NCI-H1694 treated with DMSO at 0.1 percent for 48 hours (cell line): ENCODE measurements at regions not wholly inside any gene's neighbourhood (a gene's known extent, or its start where the extent isn't known, plus 50 kb on each side); places are given as distances from the start of the nearest gene placed in this dataset.

ENCODE experiments used
- DNase-seq: peaks from one replicate; lab custom pipeline; 2025; lab: John Stamatoyannopoulos, UW

DNA sequence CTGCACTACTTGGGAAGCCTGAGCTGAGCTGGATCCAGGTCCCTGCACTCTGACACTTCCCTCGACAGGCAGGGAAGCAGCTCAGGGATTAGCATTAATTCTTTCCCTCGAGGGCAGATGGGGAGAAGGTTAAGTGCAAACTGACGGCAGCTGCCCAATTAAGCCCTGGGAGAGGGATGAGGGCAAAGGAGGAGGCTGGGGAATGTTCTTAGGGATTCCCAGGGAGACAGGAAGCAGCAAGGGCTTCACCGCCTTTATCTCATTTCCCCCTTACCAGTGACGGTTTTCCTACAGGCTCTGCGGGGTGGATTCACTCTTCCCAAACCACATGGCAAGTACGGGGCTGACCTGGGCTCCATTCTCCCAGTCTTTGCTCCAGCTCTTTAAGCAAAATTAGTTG lies 519.0 kb upstream of the PROK2 start:
- no peak for DNase-seq

DNA sequence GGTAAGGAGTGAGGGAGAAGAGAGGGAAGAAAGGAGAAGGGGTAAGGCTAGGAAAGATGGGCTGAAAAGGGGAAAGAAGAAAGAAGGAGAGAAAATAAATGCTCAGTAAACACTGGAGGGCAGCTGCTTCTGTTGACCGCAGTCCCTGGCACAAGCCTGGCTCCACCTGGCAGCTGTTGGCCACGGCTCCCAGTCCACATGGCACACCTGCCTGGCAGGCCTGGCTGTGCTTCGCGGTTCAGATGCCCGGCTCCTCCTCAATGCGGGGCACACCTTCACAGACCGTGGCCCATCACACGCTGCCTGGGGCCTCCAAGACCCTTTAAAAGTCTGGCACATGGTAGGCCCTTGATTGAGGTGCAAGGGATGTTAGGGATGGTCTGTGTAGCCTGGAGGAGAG lies 516.8 kb upstream of the PROK2 start:
- DNase-seq: no peak

DNA sequence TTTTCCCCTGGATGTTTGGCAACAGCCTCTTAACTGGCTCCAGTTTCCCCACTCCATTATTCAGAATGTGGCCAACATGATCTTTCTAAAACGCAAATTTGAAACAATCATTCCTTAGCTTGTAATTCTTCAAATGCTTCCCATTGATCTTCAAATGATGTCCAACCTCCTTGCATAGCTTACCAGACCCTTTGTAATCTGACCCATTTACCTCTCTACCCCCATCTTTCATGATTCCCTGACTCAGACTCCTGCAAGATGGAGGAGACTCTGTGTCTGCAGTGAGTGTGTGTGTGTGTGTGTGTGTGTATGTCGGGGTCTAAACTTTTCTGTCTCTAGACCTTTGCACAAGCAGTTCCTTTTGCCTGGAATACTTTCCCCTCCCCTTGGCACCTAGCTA lies 515.7 kb upstream of the PROK2 start:
- no peak for DNase-seq

DNA sequence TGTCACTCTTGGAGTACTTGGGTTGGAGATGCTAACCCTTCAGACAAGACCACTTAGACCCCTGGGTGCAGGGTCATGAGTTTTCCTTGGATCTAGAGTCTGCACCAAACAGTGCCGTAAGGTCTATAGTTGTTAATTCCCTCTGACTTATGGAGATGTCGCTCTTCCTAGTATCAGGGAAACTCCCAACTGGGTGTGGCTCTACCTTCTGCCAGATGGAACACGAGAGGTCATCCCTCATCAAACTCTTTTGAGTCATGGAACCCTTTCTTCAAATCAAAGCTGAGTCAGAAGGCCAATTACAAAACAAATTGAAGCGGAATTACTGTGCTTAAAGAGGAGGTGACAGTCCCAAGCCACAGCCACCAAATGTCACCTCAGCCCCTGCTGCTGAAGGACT lies 514.9 kb upstream of the PROK2 start:
- no peak for DNase-seq

DNA sequence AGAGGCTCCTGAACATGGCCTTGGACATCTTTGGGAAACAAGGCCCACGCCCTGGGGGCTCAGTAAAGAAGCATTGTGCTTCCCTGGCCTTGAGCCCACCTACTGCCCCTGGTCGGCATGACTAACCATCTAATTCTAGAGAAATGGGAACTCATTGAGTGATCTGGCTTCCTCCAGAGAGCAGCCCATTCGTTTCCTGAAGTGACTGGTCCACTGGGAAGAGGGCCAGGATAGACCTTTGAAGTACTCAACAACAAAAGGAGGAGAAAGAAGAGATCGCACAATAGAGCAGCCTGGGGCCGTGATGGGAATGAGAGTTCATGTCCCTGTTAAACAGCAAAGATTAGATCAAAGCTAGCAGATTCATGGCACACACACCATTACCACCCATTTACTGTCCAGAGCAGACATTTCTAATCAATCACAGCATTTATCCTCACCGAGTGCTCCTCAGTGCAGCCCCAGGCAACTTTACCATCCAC lies 514.4 kb upstream of the PROK2 start:
- DNase-seq: no peak

DNA sequence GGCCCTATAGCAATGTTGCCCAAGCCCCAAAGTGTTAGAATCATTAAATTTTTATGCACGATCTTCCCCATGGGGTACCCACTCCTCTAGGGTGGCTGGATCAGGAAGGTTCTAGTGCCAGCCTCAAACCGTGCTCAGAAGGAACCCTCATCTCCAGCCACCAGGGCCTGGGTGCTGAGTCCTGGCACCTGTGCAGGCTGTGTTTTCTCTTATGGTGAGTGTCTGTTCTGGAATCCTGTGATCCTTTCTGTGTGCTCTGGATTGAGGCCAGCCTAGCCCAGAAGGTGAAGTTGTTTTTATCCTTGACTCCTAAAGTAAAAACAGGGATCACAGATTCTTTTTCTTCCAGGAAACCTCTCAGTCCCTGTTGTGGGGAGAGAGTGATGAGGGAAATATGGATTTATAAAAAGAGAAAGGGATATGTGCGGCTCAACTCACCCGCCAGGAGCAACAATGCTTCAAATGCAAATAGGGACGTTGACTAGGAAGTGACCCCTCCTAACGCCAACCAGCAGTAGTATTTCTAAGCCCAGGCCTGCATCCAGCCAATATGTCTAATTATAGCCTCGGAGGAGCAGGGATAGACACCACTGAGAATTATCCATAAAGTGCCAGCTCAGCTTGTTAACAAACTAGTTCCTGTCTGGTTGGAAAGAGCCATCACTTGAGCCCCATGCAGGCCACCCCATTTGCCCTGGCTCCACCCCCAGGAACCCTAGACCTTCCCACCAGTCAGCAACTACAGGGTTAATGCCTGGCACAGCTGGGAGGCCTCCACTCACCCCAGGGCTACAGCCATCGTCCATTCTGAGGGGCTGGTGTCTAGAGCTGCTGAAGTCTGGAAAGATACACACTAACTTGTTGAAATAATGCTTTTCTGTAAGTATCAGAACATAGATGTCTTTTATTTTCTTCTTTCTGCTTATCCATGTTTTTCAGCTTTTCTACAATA lies 513.5 kb upstream of the PROK2 start:
- no peak for DNase-seq

DNA sequence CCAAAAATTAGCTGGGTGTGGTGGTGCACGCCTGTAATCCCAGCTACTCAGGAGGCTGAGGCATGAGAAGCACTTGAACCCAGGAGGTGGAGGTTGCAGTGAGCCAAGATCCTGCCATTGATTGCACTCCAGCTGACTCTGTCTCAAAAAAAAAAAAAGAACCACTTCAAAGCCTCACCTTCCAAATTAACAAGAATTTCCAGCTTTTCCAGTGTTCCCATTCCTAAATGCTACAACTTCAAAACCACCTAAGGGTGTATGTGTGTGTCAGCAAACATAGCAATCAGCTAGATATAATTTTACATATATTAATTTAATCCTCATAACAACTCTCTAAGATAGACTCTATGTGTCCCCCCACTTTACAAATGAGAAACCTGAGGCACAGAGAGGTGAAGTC lies 512.5 kb upstream of the PROK2 start:
- no peak for DNase-seq

DNA sequence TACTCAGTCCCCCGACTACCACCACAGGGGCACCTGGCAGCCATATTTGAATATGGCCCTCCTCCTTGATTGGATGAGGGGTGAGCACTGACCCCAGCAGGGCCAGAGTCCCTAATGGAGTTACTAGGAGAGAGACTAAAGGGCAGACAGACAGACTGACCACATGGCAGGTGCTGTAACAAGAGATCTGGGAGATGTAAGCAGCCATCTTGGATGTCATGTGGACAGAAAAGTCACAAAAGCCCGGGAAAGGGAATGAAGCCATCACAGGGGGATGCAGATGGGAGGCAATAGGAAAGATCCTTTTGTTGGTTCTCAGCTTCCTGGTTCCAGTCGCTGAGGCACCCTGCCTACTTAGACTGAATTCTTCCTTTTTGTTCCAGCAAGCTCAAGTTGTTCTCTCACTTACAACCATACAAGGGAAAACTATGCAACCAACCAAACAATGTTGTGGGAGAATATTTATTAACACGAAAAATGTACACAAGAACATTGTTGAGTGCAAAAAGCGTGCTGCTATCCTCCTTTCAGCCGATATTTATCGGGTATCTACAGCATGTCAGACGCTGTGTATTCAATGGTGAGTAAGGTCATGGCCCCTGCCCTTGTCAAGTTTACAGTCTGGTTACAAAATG lies 511.6 kb upstream of the PROK2 start:
- no peak for DNase-seq

DNA sequence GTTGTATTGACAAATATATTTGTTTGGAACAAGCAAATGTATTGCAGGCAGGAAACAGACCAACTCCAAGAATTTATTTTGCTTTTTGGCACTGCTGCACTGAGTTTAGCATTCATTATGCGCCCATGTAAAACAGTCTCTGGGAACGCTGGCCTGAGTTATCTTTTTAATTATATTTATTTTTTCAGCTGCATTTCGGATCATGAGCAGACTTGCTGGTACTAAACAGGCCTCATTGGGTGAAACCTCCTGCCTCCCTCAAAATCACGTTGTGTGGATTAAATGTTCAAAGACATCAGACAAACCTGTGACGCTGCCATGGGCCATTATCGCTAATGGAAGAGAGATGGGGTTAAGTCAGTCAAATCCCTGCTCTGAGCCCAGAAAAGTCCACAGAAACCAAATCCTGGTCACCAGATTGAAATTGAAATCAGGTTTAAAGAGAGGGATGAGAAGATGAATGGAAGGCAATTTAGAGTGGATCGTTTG lies 511.1 kb upstream of the PROK2 start:
- no peak for DNase-seq

DNA sequence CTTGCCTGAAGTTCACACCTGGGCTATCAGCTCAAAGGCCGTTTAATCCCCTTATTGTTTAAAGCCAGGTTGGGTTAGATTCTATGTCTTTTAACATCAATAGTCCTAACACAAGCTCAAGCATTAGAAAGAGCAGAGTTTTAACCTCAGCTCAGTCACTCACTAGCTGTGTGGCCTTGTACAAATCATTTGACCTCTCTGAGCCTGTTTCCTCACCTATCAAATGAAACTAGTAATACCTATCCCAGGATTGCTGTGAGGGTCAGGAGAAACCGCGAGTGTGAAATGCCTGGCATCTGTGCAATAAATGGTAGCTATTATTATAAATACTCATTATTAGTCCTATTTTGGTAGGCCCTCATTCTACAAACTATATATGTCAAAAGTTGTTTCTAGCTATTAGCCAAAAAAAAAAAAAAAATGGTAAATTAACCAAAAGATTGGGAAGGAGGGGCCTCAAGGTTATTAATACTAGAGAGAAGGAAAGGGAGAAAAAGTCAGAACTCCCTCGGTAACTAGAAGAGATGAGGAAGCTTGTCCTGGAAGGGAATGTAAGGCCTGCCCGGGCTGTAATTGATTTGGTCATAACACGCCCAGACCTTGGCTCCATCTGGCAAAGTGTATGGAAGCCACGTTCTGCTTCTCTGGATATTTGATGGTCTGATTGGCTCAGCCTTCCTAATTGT lies 510.5 kb upstream of the PROK2 start:
- no peak for DNase-seq

DNA sequence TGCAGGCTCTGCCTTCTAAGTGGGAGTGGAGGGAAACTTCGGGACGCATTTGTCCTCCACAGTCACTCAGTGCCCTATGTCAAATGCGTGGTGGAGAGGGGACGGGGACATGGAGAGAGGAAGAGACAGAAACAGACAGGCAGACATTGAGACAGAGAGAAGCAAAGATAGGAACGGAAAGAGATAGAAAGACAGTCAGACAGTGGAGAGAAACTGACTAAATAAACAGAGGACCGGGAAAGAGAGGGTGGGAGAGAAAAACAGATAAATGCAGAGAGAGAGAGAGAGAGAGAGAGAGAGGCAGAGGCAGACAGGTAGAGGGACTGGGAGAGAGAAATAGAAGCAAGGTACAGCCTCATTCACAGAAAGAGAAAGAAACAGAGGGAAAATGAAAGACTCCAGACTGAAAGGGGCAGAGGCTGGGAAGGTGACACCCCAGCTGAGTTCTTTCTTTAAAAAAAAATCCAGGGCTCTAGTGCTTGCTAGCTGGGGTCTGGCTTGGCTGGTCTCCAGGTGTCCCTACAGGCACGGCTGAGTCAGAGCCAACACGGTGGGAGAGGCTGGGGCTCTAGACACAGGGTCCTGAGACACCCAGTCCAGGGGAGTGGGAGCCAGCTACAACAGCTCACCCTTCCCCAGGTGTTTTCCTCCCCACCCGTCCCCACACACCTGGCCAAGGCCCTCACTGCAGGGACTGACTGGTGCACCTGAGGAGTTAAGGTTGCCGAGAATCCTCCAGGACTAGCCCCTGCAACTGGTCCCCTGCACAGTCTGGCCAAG lies 506.1 kb upstream of the PROK2 start:
- DNase-seq: no peak

DNA sequence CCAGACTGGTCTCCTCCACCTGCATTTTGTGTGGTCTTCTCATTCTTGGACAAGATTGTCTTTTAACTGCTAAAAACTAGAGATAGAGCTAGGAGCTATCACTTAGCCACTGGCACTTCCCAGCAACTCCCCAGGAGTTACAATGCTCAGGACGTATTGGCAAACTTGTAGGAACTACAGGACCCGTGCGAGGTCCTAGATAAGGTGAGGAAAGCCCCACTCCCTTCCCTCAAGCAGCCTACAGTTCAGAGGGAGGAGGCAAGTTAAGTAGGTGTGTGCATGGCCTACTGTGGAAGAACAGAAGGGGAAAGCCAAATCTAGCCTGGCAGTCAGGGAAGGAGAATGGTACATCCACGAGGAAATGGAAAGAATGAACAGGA lies 504.7 kb upstream of the PROK2 start:
- no peak for DNase-seq

DNA sequence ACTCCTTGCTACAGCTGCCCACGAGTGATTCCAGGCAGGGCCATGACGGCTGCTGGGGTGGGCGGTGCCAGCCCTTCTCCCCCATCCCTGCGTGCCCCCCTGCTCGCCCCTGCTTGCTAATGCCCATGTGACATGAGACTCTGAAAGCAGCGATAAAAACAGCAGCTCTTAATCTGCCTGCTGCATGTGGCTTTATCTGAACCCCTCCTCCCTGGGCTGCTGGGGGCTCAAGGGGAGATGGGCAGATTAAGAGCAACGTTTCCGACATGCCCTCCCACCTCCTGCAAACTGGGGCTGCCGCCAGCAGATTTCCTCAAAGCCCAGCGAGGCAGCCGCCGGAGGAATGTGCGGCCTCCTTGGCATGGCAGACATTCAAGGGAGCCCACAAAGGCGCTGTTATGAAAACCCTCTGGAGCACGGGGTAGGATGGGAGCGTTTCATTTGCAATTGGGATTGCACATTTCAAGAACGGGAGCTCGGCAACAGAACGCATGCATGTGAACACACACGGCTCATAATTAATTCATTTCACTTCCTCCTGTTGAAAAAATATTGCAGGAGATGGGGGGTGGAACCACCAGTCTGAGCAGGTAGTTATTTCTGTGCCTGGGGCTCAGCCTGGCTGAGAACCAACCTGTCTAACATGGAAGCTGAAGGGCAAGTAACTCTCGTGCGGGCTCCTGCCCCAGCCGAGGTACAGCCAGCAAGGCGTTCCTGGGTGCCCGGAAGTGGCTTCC lies 504.2 kb upstream of the PROK2 start:
- DNase-seq: no peak

DNA sequence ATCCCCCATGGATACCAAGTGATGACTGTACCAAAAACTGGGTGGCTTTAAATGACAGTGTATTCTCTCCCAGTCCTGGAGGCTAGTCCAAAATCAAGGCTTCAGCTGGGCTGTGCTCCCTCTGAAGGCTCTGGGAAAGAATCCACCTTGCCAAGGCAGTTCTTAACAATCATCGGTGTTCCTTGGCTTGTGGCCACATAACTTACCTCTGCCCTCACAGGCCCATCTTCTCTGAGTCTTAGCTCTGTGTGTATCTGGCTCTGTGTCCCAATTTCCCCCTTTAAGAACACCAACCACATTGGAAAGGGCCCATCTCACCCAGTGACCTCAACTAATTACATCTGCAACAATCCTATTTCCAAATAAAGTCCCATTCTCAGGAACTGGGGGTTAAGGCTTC lies 503.0 kb upstream of the PROK2 start:
- no peak for DNase-seq

DNA sequence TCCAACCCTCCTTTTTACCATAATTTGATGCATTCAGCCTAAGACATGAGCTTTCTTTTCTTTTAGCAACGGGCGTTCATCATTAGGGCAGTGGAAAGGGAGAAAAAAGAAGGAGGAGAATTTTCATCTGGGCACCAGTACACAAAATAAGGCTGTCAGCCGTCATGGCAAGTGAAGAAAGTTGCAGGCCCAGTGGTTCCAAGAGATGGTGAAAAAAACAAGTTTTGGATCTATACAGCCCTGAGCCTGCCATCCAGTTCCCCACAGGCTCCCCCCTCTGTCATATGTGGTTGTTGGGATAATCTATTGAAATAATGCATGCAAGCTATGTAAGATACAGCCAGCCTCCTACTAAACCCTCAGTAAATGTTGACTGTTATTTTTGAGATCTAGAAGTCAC lies 500.6 kb upstream of the PROK2 start:
- no peak for DNase-seq

DNA sequence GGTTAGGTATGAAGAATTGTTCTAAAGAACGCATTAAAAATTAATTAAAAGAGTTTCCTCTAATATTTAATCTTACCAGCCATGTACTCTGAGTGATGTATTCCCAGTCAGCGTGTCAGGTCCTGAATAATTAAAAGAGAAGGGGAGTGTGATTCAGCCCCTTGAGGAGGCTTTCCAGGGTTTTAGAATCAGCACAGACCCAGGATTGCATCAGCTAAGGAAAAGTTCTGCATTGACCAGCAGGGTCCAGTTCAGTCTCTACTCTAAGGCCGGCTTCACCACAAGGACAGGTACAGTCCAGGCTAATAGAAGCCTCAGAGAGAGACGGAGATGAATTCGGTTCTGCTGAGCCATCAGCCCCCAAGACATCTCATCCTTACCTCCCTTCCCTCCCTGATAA lies 499.5 kb upstream of the PROK2 start:
- no peak for DNase-seq

DNA sequence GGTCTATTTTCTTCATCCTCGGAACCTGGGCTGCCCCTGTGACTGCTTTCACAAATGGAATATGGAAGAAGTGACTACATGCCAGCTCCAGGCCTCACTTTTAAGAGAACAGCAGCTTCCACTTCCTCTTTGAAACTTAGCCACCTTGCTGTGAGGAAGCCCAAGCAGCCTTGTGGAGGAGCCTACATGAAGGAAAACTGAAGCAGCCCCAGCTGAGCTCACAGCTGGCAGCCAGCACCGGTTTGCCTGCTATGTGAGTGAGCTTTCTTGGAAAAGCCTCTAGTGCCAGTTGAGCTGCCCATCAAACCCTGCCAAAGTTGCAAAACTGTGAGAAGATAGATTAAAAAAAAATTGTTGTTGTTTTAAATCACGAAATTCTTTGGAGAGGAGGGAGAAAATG lies 498.0 kb upstream of the PROK2 start:
- no peak for DNase-seq

DNA sequence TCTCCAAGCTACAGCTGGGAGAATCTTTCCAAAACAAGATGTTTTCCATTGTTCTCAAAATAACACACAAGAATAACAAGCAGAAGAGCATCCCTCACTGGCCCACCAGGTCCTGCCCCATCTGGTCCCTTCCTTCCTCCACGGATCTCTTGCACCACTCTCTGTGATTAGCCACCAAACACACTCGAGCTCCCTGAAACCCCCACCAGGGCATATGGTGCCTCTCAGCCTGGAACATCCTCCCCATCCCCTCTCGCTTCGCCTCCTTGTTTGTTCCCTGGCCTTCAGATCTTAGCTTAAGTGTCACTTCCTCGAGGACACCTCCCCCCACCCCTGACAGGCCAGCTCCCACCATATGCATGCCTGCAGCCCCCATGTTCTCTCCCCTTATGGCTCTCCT lies 496.6 kb upstream of the PROK2 start:
- no peak for DNase-seq

DNA sequence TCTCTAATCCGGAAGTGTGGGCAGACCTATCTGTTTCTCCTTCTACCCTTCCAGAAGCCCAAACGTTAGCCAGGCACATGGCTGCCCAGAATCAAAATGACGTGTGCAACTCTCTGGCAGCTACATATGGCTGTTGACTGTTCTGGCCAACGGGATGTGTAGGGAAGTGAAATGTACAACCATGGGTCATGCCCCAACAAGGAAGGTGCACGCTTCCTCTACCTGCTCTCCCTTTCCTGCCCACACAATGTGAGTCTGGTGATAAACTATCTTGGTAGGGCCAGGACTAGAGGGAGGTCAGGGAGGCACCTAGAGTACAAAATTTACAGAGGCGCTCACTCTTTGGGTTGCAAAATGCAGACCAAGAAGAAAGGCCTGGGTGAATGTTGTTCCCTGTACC lies 495.9 kb upstream of the PROK2 start:
- DNase-seq: no peak

DNA sequence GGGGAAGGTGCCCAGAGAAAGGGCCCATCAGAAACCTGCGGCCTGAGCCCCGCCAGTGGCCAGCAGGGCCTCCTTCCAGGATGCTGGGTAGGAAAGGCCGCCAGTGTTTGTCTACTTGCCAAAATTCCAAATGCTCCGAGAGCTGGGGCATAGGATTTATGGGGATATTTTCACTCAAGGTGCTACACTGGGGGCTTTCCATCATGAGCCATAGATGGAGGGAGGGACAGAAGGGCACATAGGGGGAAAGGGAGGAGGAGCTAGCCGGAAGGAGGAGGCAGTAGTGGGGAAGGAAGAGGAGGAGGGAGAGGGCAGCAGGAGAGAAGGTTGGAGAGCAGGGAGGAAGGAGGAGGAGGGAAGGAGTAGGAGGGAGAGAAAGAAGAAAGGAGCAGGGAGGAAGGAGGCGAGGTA lies 494.7 kb upstream of the PROK2 start:
- no peak for DNase-seq

DNA sequence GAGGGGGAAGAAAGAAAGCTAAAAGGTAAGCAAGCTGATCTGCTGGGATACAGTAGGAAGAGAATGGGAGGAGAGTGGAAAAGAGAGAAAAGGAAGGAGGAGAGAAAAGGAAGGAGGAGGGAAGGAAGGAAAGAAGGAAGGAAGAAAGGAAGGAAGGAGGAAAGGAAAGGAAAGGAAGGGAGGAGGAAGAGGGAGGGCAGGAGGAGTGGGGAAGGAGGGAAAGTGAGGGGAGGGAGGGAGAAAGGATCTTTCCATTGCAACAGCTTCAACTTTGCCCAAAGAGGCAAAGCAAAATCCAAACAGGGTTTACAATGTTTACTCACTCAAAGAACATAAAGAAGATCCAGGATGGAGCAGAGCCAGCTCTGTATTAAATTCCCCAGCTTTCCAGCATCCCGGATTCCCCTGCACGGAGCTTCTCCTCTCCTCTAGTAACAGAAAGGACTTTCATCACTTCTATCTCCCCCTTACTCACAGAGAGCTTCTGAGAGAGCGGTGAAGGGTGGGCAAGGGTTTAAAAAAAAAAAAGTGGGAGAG lies 494.2 kb upstream of the PROK2 start:
- no peak for DNase-seq
